Endodermal cell (in vitro differentiated cells): ENCODE measurements at regions not wholly inside any gene's neighbourhood (a gene's known extent, or its start where the extent isn't known, plus 50 kb on each side); places are given as distances from the start of the nearest gene placed in this dataset.

Experiments
- DNase-seq: peaks from one replicate; pipeline ENCODE4 v3.0.0-alpha.2; 2017
- H3K27ac ChIP-seq: 2 replicates; pipeline ENCODE4 v1.5.1; 2013; ENCODE audit warnings: mild to moderate bottlenecking, low read depth, low read length, moderate library complexity
- H3K27me3 ChIP-seq: 2 replicates; pipeline ENCODE4 v1.6.1; 2013; ENCODE audit warnings: mild to moderate bottlenecking, low read length, moderate library complexity; ENCODE audit not compliant: insufficient read depth, control insufficient read depth, poor library complexity, severe bottlenecking
- H3K36me3 ChIP-seq: 2 replicates; pipeline ENCODE4 v1.7.0; 2013; ENCODE audit warnings: mild to moderate bottlenecking, low read length, moderate library complexity; ENCODE audit not compliant: control insufficient read depth, insufficient read depth
- H3K4me1 ChIP-seq: one replicate; pipeline ENCODE4 v1.7.0; 2013; ENCODE audit warnings: low read length; ENCODE audit not compliant: control insufficient read depth, insufficient read depth
- H3K4me3 ChIP-seq: 2 replicates; pipeline ENCODE4 v1.5.1; 2013; ENCODE audit warnings: mild to moderate bottlenecking, low read length, moderate library complexity
- H3K9ac ChIP-seq: 2 replicates; pipeline ENCODE4 v1.6.1; 2013; ENCODE audit warnings: mild to moderate bottlenecking, low read length, moderate library complexity; ENCODE audit not compliant: poor library complexity, severe bottlenecking; ENCODE audit errors: extremely low read depth
- H3K9me3 ChIP-seq: 2 replicates; pipeline ENCODE4 v1.6.1; 2013; ENCODE audit warnings: mild to moderate bottlenecking, low read length, moderate library complexity; ENCODE audit not compliant: control insufficient read depth
- H3K27ac Mint-ChIP-seq: 2 replicates; pipeline ENCODE4 v1.8.0; 2020; ENCODE audit warnings: mixed read lengths
- H3K27me3 Mint-ChIP-seq: 2 replicates; pipeline ENCODE4 v1.8.0; 2021; ENCODE audit warnings: mild to moderate bottlenecking, mixed read lengths; ENCODE audit not compliant: insufficient read depth
- H3K36me3 Mint-ChIP-seq: 2 replicates; pipeline ENCODE4 v1.8.0; 2020; ENCODE audit warnings: low read depth, mixed read lengths
- H3K4me1 Mint-ChIP-seq: 2 replicates; pipeline ENCODE4 v1.8.0; 2020; ENCODE audit warnings: mixed read lengths
- H3K4me3 Mint-ChIP-seq: 2 replicates; pipeline ENCODE4 v1.8.0; 2020; ENCODE audit warnings: mild to moderate bottlenecking, moderate library complexity, mixed read lengths
- H3K9me3 Mint-ChIP-seq: 2 replicates; pipeline ENCODE4 v1.8.0; 2020; ENCODE audit warnings: mild to moderate bottlenecking, mixed read lengths
- CTCF ChIP-seq: fragments of 200-600 bp; sonication (generic); conservative IDR thresholded peaks from 2 replicates; pipeline ENCODE4 v1.5.0; 2021; ENCODE audit warnings: antibody characterized with exemption, mild to moderate bottlenecking
- WGBS, 2 experiments: methylation state at CpG; one replicate each; pipeline versions ENCODE4 v1.1.5 to v1.1.7; 2013; ENCODE audit warnings: missing lambda C conversion rate in 2 of 2, mixed read lengths in 1 of 2; ENCODE audit not compliant: insufficient coverage in 1 of 2, insufficient read length in 1 of 2; 5-methylcytosine and 5-hydroxymethylcytosine counted together

- peaks cover 8% of the 10 kb centered on the region for H3K36me3 Mint-ChIP-seq
- Histone ChIP-seq H3K27me3 (no peaks in the 10 kb centered on the region), H3K9me3 (no peaks in the 10 kb centered on the region), H3K27ac (no peak overlapping the region), H3K4me3 (no peak overlapping the region), H3K9ac (no peak overlapping the region), H3K4me1 (peaks cover 15% of the 10 kb centered on the region), H3K36me3 (peaks cover 9% of the 10 kb centered on the region)
- peak overlapping the region; percentile 74 for H3K27ac Mint-ChIP-seq
- peaks cover 5% of the 10 kb centered on the region for H3K27me3 Mint-ChIP-seq
- no peaks in the 10 kb centered on the region for H3K9me3 Mint-ChIP-seq
- 68 to 74% methylated on average over 9 to 10 of the region's 10 CpGs for WGBS, 2 experiments
- no peak for TF ChIP-seq CTCF
- no peak for DNase-seq
- H3K4me1 Mint-ChIP-seq, result peaks cover 29% of the 10 kb centered on the region
- H3K4me3 Mint-ChIP-seq, result no peak overlapping the region
Observed at GRCh38 chr5:176153741-176154140, 84.5 kb upstream of the SIMC1 start.

- Mint-ChIP-seq H3K9me3 (no peaks in the 10 kb centered on the region), H3K4me1 (peaks cover 29% of the 10 kb centered on the region), H3K27ac (no peak overlapping the region), H3K27me3 (peaks cover 5% of the 10 kb centered on the region), H3K36me3 (peaks cover 11% of the 10 kb centered on the region), H3K4me3 (no peak overlapping the region)
- peaks cover 11% of the 10 kb centered on the region for H3K36me3 ChIP-seq
- WGBS, 2 experiments, result 95 to 96% methylated on average over 10 to 11 of the region's 11 CpGs
- no peak overlapping the region for H3K4me3 ChIP-seq
- no peak for DNase-seq
- no peak overlapping the region for H3K9ac ChIP-seq
- no peak for TF ChIP-seq CTCF
- H3K27ac ChIP-seq, result no peak overlapping the region
- peaks cover 2% of the 10 kb centered on the region for H3K9me3 ChIP-seq
- H3K4me1 ChIP-seq, result peaks cover 15% of the 10 kb centered on the region
- H3K27me3 ChIP-seq, result no peaks in the 10 kb centered on the region
Observed at GRCh38 chr5:176154821-176155220, 83.4 kb upstream of the SIMC1 start.

DNA sequence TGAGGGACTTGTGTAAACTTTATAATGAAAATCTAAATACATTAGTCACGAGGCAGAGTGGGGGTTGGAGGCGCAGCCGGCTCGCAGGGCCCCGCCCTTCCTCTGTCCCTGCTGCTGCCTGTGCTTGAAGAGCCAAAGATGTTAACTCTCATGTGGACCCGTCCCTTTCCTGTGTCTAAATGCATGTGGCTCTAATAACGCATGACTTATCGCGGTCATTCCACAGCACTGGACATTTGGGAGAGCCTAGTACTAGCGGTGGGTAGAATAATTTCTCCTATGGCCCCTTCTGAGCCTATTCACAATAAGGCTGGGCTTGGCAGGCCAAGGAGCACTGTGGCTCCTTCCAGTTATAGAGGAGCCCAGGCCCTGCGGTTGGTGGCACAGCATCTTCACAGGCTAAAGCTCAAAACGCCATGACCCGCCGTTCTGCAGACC, 82.3 kb upstream of the SIMC1 start:
- Histone ChIP-seq H3K27me3 (no peaks in the 10 kb centered on the region), H3K4me3 (no peak overlapping the region), H3K27ac (no peak overlapping the region), H3K9ac (no peak overlapping the region), H3K9me3 (peaks cover 13% of the 10 kb centered on the region), H3K36me3 (peaks cover 20% of the 10 kb centered on the region), H3K4me1 (peaks cover 15% of the 10 kb centered on the region)
- Mint-ChIP-seq H3K27ac (no peak overlapping the region), H3K27me3 (peaks cover 5% of the 10 kb centered on the region), H3K36me3 (peaks cover 19% of the 10 kb centered on the region), H3K9me3 (peaks cover 9% of the 10 kb centered on the region), H3K4me1 (peaks cover 29% of the 10 kb centered on the region), H3K4me3 (no peak overlapping the region)
- TF ChIP-seq CTCF, result no peak
- DNase-seq, result no peak
- WGBS, 2 experiments, result 94 to 96% methylated on average over 14 of the region's 14 CpGs
